ENCODE measurements at regions not wholly inside any gene's neighbourhood (a gene's known extent, or its start where the extent isn't known, plus 50 kb on each side); places are given as distances from the start of the nearest gene placed in this dataset.
"Not testable (repeated sequence)": the region's sequence is repeated elsewhere in the genome, so short reads cannot be mapped to it uniquely, and the experiment has no call there.

DNA sequence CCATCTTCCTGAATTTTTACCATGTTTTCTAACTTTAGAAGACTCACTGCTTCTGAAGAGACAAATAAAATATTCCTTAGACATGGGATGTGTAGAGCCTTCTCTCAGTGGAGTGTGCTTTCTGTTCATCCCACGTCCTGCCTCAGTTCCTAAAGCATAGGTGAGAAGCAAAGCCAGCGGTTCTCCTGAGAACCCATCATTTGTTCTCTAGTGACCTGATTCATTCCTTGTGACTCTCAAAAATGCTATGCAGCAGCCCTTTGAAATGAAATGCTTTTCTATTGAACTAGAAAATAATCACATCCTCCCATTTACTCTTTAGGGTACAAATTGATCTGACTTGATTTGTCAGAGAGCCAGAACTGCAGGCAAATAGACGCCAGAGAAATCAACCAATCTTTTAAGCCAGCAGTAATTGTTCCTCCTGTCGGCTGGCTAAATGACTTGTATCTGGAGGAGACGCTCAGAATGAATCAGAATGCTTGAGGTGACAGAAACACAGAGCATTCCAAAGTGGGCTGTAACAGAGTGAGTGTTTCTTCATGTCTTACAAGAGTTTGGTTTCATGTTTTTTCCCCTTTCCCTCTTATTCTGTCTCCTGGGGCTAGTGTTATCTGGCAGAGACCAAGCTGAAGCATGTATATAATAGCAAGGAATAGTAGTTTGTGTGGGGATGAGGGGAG, 81.3 kb upstream of the TMEM178A start:
- DNase-seq (ENCODE audit: low read depth, low spot score), result peak; percentile 26
- ChIA-PET CTCF (interaction anchor here (1.0 kb wide), 1 partner anchor 9 kb away, joined by 4 read pairs; no protein-coding TSS in a partner anchor), POLR2A (interaction anchor here (0.5 kb wide), 1 partner anchor 275 kb away, joined by 10 read pairs; no protein-coding TSS in a partner anchor)
- TF ChIP-seq CTCF (IDR thresholded peaks at IDR 0.05; ENCODE audit: low read depth, low read length), result no peak
- Histone ChIP-seq H3K27me3 (ENCODE audit: control insufficient read depth, insufficient read depth, low read length) (no peaks in the 10 kb centered on the region), H3K9me3 (ENCODE audit: control insufficient read depth, insufficient read depth, low read length) (peaks cover 15% of the 10 kb centered on the region), H3K27ac (ENCODE audit: low read depth, low read length) (no peak overlapping the region), H3K4me3 (ENCODE audit: low read depth, low read length) (no peak overlapping the region)

- H3K27ac ChIP-seq (ENCODE audit: low read depth, low read length); H3K27me3 ChIP-seq (ENCODE audit: control insufficient read depth, insufficient read depth, low read length); DNase-seq (ENCODE audit: low read depth, low spot score); H3K4me3 ChIP-seq (ENCODE audit: low read depth, low read length); POLR2A ChIA-PET: not testable (repeated sequence)
- H3K9me3 ChIP-seq (ENCODE audit: control insufficient read depth, insufficient read depth, low read length), result peaks cover 12% of the 10 kb centered on the region
- CTCF ChIA-PET, result interaction anchor here (1.0 kb wide), 1 partner anchor 8 kb away, joined by 4 read pairs; no protein-coding TSS in a partner anchor
These were observed 80.2 kb upstream of the TMEM178A start for GRCh38 chr2:39585531-39585930.

- Histone ChIP-seq H3K27me3 (ENCODE audit: control insufficient read depth, insufficient read depth, low read length) (no peaks in the 10 kb centered on the region), H3K4me3 (ENCODE audit: low read depth, low read length) (no peak overlapping the region), H3K27ac (ENCODE audit: low read depth, low read length) (no peak overlapping the region), H3K9me3 (ENCODE audit: control insufficient read depth, insufficient read depth, low read length) (peaks cover 6% of the 10 kb centered on the region)
- CTCF ChIA-PET, result interaction anchor here (0.6 kb wide), 1 partner anchor 191 kb away, joined by 3 read pairs; no protein-coding TSS in a partner anchor
- POLR2A ChIA-PET, result no interaction called here
- TF ChIP-seq CTCF (IDR thresholded peaks at IDR 0.05; ENCODE audit: low read depth, low read length), result no peak
- no peak for DNase-seq (ENCODE audit: low read depth, low spot score)
These were observed 78.5 kb upstream of the TMEM178A start for GRCh38 chr2:39587168-39587567.

GRCh38 chr2:39587641-39588040, 78.1 kb upstream of the TMEM178A start:
- DNase-seq (ENCODE audit: low read depth, low spot score), result no peak
- Histone ChIP-seq H3K27me3 (ENCODE audit: control insufficient read depth, insufficient read depth, low read length) (no peaks in the 10 kb centered on the region), H3K4me3 (ENCODE audit: low read depth, low read length) (no peak overlapping the region), H3K9me3 (ENCODE audit: control insufficient read depth, insufficient read depth, low read length) (peaks cover 6% of the 10 kb centered on the region), H3K27ac (ENCODE audit: low read depth, low read length) (no peak overlapping the region)
- CTCF ChIA-PET, result interaction anchor here (0.6 kb wide), 1 partner anchor 192 kb away, joined by 3 read pairs; no protein-coding TSS in a partner anchor
- POLR2A ChIA-PET, result no interaction called here
- no peak for TF ChIP-seq CTCF (IDR thresholded peaks at IDR 0.05; ENCODE audit: low read depth, low read length)

GRCh38 chr2:39593439-39594393, 72.0 kb upstream of the TMEM178A start:
- POLR2A ChIA-PET, result no interaction called here
- DNase-seq (ENCODE audit: low read depth, low spot score), result peak; percentile 73
- Histone ChIP-seq H3K9me3 (ENCODE audit: control insufficient read depth, insufficient read depth, low read length) (no peaks in the 10 kb centered on the region), H3K4me3 (ENCODE audit: low read depth, low read length) (no peak overlapping the region), H3K27me3 (ENCODE audit: control insufficient read depth, insufficient read depth, low read length) (no peaks in the 10 kb centered on the region), H3K27ac (ENCODE audit: low read depth, low read length) (no peak overlapping the region)
- peak; percentile 89 for TF ChIP-seq CTCF (IDR thresholded peaks at IDR 0.05; ENCODE audit: low read depth, low read length)
- CTCF ChIA-PET, result interaction anchor here (0.6 to 3.7 kb wide), 36 partner anchors 9 to 604 kb away, joined by 3 to 88 read pairs (median 4); no protein-coding TSS in a partner anchor

Data from AG04450 (cell line).